Epithelial cell of esophagus (primary cell): ENCODE measurements at regions not wholly inside any gene's neighbourhood (a gene's known extent, or its start where the extent isn't known, plus 50 kb on each side); places are given as distances from the start of the nearest gene placed in this dataset.

ENCODE experiments used
- DNase-seq: peaks from one replicate; pipeline ENCODE4 v3.0.0; 2010; ENCODE audit warnings: low read depth
- H3K4me3 ChIP-seq: 2 replicates; pipeline ENCODE4 v1.5.1; 2011; ENCODE audit warnings: mild to moderate bottlenecking, low read length, control low read depth
- TF ChIP-seq, protein P1 (sequence below): IDR thresholded peaks from 2 replicates; pipeline ENCODE4 v1.5.1; 2011; ENCODE audit warnings: low read depth, mild to moderate bottlenecking, low read length, control low read depth, inconsistent platforms; ENCODE audit not compliant: insufficient read depth; ENCODE audit errors: missing control alignments

DNA sequence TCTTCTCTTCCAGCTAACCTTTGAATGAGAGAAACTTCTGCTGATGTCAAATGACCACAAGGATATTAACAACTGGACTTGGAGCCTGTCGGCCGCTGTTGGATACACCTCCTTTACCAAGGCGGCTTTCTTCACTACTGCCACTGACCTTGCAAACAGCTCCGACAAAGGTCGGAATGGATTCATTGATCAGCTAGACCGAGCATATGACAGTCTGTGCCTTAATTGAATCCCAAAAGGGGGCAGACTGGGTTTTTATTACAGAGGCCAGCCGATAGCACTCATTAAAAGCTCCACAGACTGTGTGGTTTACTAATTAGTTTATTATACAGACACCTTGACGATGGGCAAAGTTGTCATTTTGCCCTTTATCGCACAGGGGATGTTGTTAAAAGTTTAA lies 394.5 kb downstream of the RERGL start:
- no peak overlapping the region for H3K4me3 ChIP-seq
- no peak for DNase-seq
- TF ChIP-seq, protein P1, sequence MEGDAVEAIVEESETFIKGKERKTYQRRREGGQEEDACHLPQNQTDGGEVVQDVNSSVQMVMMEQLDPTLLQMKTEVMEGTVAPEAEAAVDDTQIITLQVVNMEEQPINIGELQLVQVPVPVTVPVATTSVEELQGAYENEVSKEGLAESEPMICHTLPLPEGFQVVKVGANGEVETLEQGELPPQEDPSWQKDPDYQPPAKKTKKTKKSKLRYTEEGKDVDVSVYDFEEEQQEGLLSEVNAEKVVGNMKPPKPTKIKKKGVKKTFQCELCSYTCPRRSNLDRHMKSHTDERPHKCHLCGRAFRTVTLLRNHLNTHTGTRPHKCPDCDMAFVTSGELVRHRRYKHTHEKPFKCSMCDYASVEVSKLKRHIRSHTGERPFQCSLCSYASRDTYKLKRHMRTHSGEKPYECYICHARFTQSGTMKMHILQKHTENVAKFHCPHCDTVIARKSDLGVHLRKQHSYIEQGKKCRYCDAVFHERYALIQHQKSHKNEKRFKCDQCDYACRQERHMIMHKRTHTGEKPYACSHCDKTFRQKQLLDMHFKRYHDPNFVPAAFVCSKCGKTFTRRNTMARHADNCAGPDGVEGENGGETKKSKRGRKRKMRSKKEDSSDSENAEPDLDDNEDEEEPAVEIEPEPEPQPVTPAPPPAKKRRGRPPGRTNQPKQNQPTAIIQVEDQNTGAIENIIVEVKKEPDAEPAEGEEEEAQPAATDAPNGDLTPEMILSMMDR = no peak

DNA sequence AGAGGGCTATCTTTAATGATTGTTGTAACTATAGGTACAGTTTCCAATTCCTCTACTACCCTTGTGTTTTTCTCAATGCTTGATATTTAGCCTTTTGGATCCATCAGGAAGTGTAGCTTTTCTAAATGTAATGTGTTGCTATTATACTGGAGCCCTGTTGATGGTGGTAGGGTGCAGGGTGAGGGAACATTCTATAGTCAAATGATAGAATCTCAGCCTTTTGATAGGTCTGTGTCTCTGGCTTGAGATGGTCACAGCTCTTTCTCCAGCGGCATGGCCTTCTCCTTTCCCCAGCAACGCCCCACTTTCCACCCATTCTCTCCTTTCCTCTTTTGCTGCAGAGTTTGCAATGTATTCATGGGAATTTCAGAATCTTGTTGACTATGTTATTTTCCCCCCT lies 398.6 kb downstream of the RERGL start:
- no peak for DNase-seq
- H3K4me3 ChIP-seq = no peak overlapping the region
- TF ChIP-seq, protein P1 = no peak

DNA sequence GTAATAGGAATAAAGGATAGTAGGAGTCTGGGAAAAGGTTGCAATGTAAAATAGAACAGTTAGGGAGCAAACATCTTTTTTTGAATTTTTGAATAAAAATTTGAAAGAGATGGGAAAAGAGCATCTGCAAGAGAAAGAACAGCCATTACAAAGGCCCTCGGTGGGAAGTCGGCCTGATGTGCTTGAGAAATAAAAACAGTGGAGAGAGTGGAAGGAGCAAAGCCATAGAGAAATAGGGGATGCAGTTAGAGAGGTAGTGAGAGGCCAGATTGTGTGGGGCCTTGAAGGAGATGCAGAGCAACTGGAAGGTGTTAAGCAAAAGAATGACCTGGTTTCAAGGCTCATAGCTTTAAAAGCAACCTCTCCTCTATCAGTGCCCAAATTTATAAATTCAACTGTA lies 409.8 kb downstream of the RERGL start:
- no peak overlapping the region for H3K4me3 ChIP-seq
- TF ChIP-seq, protein P1 = no peak
- DNase-seq = no peak

DNA sequence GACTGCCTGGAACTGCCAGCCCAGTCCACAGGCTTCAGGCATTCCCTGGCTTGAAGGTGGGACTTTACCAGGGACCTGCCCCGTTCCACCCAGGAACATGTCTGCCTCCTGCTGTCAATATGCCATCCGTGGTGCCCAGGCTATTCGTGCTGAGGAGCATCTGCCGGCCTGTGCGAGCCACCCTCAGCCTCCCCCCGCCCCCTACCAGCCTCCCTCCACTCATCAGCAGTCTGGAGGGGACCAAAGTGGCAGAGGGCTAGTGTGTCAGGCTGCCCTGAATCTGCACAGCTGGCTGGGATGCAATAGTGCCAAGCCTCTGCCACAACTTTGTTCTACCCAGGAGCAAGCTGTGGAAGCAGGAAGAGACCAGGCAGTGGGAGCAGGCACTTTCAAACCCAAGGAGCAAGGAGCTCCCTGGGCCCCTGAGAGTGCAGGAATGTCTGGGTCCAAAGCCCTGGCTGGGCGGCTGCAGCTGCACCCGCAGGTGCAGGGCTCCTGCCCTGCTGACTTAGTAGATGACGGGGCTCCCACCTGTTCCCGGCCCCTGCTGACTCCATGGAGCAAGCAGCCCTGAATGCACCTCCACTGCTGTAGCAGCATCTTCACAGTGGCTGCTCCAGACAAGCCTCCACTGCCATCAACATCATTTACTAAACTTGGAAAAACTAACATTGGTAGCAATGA lies 423.2 kb downstream of the RERGL start:
- no peak overlapping the region for H3K4me3 ChIP-seq
- DNase-seq = no peak
- TF ChIP-seq, protein P1 = no peak

- DNase-seq = no peak
- no peak overlapping the region for H3K4me3 ChIP-seq
- TF ChIP-seq, protein P1 = no peak
Observed at GRCh38 chr12:17665839-17666238, 424.2 kb downstream of the RERGL start.

DNA sequence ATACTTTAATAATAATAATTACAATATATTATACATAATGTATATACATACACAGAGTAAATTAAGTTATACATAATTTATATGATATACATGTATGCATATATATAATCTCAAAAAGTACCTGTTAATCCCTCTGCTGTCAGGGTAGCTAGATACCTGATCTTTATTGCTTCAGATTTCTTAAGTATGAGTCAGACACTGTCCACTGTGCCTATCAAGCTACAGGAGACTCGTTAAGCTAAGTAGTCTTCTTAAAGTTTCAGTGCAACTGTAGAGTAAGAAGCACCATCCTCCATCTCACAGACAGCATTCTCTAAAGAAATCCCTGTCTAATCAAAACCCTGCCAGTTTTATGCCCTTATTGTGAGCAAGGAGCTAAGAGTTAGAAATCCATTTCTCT lies 428.7 kb downstream of the RERGL start:
- TF ChIP-seq, protein P1 = no peak
- DNase-seq = peak; percentile 38
- no peak overlapping the region for H3K4me3 ChIP-seq

DNA sequence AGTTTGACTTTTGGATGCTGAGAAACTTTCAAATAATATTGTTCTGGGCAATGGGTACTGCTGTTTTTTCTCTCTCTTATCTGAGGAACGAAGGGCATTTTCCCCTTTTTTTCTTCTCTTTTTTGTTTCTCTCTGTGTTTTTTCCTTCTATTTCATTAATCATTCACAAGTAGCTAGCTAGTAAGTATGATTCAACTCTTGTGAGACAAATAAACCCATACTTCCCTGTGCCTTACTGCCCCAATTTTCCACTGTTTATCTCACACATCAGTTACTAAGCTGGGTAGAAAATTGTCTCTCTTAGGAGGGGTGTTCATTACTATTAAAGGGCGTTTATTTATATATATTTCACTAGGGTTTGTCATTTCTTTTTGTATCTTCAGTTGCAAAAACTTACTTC lies 437.6 kb downstream of the RERGL start:
- DNase-seq = no peak
- no peak overlapping the region for H3K4me3 ChIP-seq
- TF ChIP-seq, protein P1 = no peak
